Liver (tissue), 3 donors: ENCODE measurements at regions not wholly inside any gene's neighbourhood (a gene's known extent, or its start where the extent isn't known, plus 50 kb on each side); places are given as distances from the start of the nearest gene placed in this dataset.

Experiments
- ATF3 ChIP-seq: IDR thresholded peaks from 2 replicates; pipeline ENCODE4 v1.6.1; 2016; ENCODE audit warnings: antibody characterized with exemption
- CTCF ChIP-seq: fragments of 150-350 bp; IDR thresholded peaks from 2 replicates; pipeline ENCODE4 v1.5.1; 2017; ENCODE audit warnings: improper control_type of control experiment, low read depth, low read length; ENCODE audit not compliant: missing input control
- FOXA1 ChIP-seq: IDR thresholded peaks from 2 replicates; pipeline ENCODE4 v1.6.1; 2016; ENCODE audit warnings: antibody characterized with exemption
- FOXA2 ChIP-seq: IDR thresholded peaks from 2 replicates; pipeline ENCODE4 v1.6.1; 2016; ENCODE audit warnings: antibody characterized with exemption
- GABPA ChIP-seq, 2 donors: IDR thresholded peaks in 1 of 2; conservative IDR thresholded peaks in 1 of 2; 2 replicates each; pipeline ENCODE4 v1.6.1; 2016; ENCODE audit warnings: antibody characterized with exemption in 2 of 2, mild to moderate bottlenecking in 1 of 2, moderate library complexity in 1 of 2
- HNF4A ChIP-seq, 2 donors: conservative IDR thresholded peaks; 2 replicates each; pipeline ENCODE4 v1.6.1; 2016; ENCODE audit warnings: antibody characterized with exemption in 2 of 2, mild to moderate bottlenecking in 2 of 2
- HNF4G ChIP-seq: IDR thresholded peaks from 2 replicates; pipeline ENCODE4 v1.6.1; 2016; ENCODE audit warnings: antibody characterized with exemption
- JUND ChIP-seq, 2 donors: IDR thresholded peaks; 2 replicates each; pipeline ENCODE4 v1.6.1; 2016; ENCODE audit warnings: antibody characterized with exemption in 2 of 2
- MAX ChIP-seq: IDR thresholded peaks from 2 replicates; pipeline ENCODE4 v1.6.1; 2016; ENCODE audit warnings: antibody characterized with exemption
- RAD21 ChIP-seq, 2 donors: IDR thresholded peaks; 2 replicates each; pipeline ENCODE4 v1.6.1; 2016; ENCODE audit warnings: antibody characterized with exemption in 2 of 2, mild to moderate bottlenecking in 2 of 2
- REST ChIP-seq: IDR thresholded peaks from 2 replicates; pipeline ENCODE4 v1.6.1; 2016; ENCODE audit warnings: antibody characterized with exemption, mild to moderate bottlenecking
- SP1 ChIP-seq: IDR thresholded peaks from 2 replicates; pipeline ENCODE4 v1.6.1; 2018; ENCODE audit warnings: antibody characterized with exemption, mild to moderate bottlenecking
- TAF1 ChIP-seq: conservative IDR thresholded peaks from 2 replicates; pipeline ENCODE4 v1.6.1; 2016; ENCODE audit warnings: antibody characterized with exemption, mild to moderate bottlenecking
- YY1 ChIP-seq: IDR thresholded peaks from 2 replicates; pipeline ENCODE4 v1.6.1; 2016; ENCODE audit warnings: antibody characterized with exemption, mild to moderate bottlenecking
- donor health status: healthy.
- donor health status: healthy.

- no peak for TF ChIP-seq CTCF
- TF ChIP-seq ATF3 = no peak
- no peak for TF ChIP-seq HNF4A (conservative IDR thresholded peaks at IDR 0.05)
- peak in 1 of 2 donors; percentile 15 for TF ChIP-seq RAD21 (IDR thresholded peaks at IDR 0.05)
- no peak for TF ChIP-seq TAF1
- no peak for TF ChIP-seq MAX
- no peak for TF ChIP-seq GABPA (IDR thresholded peaks at IDR 0.05 in 1 of 2, conservative IDR thresholded peaks at IDR 0.05 in 1 of 2)
- TF ChIP-seq SP1 = no peak
- no peak for TF ChIP-seq FOXA2
- TF ChIP-seq REST = no peak
- TF ChIP-seq JUND (IDR thresholded peaks at IDR 0.05) = no peak
- TF ChIP-seq HNF4G = no peak
- TF ChIP-seq FOXA1 = no peak
- no peak for TF ChIP-seq YY1
Observed at GRCh38 chr15:87589134-87589533, 667.4 kb downstream of the NTRK3 start.
